HTR-8/SVneo (cell line): ENCODE measurements at regions not wholly inside any gene's neighbourhood (a gene's known extent, or its start where the extent isn't known, plus 50 kb on each side); places are given as distances from the start of the nearest gene placed in this dataset.

Experiments
- DNase-seq: peaks from one replicate; pipeline ENCODE4 v3.0.0; 2011; ENCODE audit warnings: low spot score, mixed read lengths; ENCODE audit not compliant: insufficient read length
- FAIRE-seq: peaks from 2 replicates; lab custom pipeline; 2011; peaks lifted over from hg19 to GRCh38; lab: Jason Lieb, UNC

DNA sequence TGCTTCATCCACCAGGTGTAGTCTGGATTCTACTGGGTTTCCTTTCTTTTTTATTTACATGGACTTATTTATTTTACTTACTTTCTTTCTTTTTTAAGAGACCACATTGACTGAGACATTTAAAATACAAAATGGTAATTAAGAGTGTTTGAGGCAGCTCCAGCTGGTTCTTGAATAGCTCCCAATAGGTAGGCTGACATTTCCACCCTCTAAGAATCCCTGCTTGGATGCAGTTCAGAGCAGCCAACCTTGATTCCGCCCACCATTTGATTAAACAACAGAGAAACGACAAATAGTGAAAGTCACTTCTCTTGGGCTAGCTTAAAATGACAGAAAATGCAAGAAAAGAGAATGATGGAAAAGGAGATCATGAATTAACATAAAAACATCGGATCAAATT, 270.5 kb downstream of the TUSC7 start:
- no peak for DNase-seq
- FAIRE-seq, result no peak

- DNase-seq (no peak), FAIRE-seq (no peak)
Observed at GRCh38 chr3:116981089-116981488, 271.5 kb downstream of the TUSC7 start.

GRCh38 chr3:116984301-116984700, 274.7 kb downstream of the TUSC7 start:
- FAIRE-seq, result no peak
- DNase-seq, result no peak

GRCh38 chr3:116994351-116994879, 284.8 kb downstream of the TUSC7 start:
- FAIRE-seq, result no peak

DNA sequence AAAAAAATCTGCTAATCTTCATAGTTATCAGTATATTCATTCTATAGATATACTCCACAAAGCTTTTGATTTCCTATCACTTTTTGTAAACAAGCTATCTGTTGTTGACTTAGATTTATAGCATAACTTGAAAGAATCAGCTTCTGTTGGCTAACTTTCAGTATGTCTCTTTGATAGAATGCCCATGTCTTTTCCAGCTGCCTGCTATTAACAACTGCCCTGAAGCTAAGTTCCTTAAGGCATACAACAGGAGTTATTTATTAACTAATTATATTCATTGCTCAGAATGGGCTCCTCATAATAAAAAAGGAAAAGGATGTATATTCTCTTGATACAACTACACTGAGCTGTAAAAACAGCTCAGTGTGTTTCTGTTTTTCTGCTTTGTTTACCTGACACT, 293.9 kb downstream of the TUSC7 start:
- DNase-seq (no peak), FAIRE-seq (no peak)

More at GRCh38 chr3:116994351-116994879, 284.8 kb downstream of the TUSC7 start:
- no peak for DNase-seq

- DNase-seq (no peak), FAIRE-seq (no peak)
Observed at GRCh38 chr3:117005274-117005673, 295.7 kb downstream of the TUSC7 start.

GRCh38 chr3:117005911-117006522, 296.4 kb downstream of the TUSC7 start:
- no peak for FAIRE-seq
- no peak for DNase-seq

DNA sequence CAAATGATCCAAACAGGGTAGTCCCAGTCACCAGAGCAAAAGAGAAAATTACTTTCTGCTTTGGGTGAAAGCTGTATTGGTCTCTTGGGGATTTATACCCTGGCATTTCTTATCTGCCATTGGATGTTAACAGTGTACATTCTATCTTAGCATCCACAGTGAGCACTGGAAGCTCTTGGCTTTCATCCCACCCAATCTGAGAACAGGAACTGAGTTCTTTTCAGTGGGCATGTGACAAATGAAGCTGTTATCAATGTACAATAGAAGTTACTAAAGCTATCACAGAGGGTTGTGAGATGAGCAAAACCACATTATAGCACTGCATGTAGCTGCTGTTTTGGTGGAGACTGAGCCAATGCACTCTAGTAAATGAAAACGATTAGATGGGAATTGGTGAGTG, 300.7 kb downstream of the TUSC7 start:
- no peak for DNase-seq

GRCh38 chr3:117011687-117012250, 302.2 kb downstream of the TUSC7 start:
- FAIRE-seq (no peak), DNase-seq (no peak)

More for the DNA sequence above, 300.7 kb downstream of the TUSC7 start:
- FAIRE-seq, result no peak

- DNase-seq (no peak), FAIRE-seq (no peak)
Observed at GRCh38 chr3:117016378-117016777, 306.8 kb downstream of the TUSC7 start.

- DNase-seq, result no peak
- no peak for FAIRE-seq
Observed at GRCh38 chr3:117017135-117017894, 307.7 kb downstream of the TUSC7 start.

GRCh38 chr3:117018655-117019054, 309.1 kb downstream of the TUSC7 start:
- DNase-seq (no peak), FAIRE-seq (no peak)

DNA sequence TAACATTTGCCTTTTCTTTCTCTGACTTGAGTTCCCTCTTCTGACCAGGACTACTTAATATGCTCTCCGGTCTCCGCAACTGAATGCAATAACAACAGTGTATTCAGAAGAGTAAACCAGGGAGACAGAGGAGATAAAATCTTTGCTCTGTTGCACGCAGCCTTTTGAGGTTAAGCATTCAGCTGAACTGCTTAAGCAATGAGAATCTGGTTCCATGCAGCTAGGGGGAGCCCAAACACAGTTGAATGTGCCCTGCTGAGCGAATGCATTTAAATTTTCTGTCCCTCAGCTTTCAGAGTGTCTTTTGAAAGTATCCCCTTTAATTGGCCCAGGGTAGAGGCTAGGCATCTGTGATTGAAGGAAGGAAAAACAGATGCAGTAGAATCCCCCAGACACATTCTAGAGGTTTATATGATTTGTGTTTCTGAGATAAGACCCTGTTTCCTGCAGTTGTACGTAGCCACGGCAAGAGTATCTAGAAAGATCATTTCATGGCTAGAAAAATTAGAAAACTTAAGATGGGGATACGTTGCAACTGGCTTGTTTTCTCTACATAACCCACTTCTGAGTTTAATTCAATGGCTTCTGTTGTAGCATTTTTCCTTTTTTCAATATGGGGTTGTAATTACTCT, 309.6 kb downstream of the TUSC7 start:
- DNase-seq (peak; percentile 1), FAIRE-seq (no peak)

DNA sequence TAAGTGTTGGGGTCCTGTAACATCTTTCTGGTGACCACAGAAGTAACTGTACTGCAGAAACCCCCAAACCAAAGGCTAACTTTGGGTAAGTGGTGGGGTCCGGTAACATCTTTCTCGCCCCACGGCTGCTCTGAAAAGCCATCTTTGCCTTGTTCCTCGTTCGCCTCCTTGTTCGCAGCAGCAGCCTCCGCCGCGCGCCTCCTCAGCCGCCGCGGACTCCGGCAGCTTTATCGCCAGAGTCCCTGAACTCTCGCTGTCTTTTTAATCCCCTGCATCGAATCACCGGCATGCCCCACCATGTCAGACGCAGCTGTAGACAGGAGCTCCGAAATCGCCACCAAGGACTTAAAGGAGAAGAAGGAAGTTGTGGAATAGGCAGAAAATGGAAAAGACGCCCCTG, 316.8 kb downstream of the TUSC7 start:
- FAIRE-seq (no peak), DNase-seq (no peak)

- no peak for DNase-seq
- no peak for FAIRE-seq
Observed at GRCh38 chr3:117035745-117036144, 326.2 kb downstream of the TUSC7 start.

DNA sequence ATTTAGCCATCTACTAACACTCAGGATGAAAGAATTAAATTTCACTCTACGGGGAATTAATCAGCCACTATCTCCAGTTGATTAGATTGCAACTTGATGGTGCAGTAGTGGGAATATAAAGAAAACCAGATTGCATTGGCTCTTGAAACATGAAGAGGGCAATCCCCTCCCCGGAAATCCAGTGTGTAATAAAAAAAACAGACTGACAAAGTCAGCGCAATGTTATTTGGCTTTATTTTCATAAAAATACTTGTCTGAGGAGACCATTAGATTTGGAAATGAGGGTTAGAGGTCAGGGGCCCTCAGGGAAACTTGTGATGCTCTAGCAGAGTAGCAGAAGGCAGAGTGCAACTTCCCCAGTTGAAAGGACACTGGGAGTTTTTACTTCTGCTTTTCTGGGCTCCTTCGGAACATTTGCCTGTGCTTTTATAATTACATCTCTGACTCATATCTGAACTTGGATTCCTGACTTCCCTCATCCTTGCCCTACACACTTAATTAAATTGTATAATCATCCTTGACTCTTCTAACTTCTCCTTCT, 326.8 kb downstream of the TUSC7 start:
- DNase-seq (no peak), FAIRE-seq (no peak)

DNA sequence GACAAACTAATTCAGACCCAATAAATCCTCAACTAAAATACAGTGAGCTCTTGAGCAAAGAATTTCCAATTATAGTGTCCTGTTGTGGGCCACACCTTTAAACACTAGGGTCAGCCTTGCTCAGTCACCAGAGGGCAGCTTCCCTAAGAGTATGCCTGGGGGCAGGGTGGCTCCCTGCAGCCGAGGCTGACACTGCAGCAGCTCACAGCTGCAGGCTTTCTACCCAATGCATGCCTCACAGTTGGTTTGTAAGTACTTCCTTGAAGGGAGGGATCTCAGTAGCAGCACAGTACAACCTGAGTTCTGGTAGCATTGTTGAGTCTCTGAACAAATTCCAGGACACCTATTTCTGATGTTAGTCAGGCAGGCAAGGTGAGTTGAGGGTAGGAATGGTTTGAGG, 335.6 kb downstream of the TUSC7 start:
- DNase-seq (no peak), FAIRE-seq (no peak)

GRCh38 chr3:117047951-117048705, 338.5 kb downstream of the TUSC7 start:
- DNase-seq (no peak), FAIRE-seq (no peak)

DNA sequence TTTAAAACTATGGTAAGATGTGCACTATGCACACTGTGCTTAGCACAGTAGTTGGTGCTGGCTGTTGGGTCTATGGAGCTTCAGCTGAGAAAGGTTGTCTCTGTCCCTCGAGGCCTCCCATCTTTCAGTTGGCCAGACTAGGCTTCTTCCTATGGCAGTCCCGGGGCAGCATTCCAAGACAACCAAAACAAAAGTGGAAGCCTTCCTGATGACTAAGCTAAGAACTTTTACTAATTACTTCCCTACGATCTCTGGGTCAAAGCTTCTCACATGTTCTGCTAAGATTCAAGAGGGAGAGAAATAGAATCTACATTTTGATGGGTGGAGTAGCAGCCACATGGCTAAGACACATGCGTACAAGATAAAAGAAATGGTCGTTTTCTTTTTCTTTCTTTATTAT, 342.8 kb downstream of the TUSC7 start:
- no peak for DNase-seq
- no peak for FAIRE-seq

DNA sequence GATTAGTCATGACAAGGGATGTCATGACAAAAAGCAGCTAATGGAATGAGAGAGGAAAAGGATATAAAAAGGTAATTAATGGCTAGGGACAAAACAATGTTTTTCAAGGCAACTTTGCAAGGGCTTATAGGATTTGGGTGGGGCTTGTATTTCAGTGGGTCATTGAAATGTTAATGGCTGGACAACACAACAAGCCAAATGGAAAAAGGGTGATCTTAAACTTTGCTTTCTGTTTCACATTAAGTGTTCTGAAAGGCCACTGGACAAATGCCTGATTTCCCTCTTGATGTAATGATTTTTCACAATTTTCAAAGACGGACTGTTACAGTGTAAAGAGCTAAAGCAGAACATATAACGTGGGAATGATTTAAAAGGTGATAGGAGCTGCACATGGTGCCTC, 345.0 kb downstream of the TUSC7 start:
- FAIRE-seq, result no peak

More for the DNA sequence above, 345.0 kb downstream of the TUSC7 start:
- no peak for DNase-seq
